H9 (cell line): ENCODE measurements at regions not wholly inside any gene's neighbourhood (a gene's known extent, or its start where the extent isn't known, plus 50 kb on each side); places are given as distances from the start of the nearest gene placed in this dataset.

ENCODE experiments used
- DNase-seq: peaks from one replicate; pipeline ENCODE4 v3.0.0-alpha.2; 2017
- H2AFZ ChIP-seq: one replicate; pipeline ENCODE4 v1.6.1; 2013; ENCODE audit warnings: mild to moderate bottlenecking, low read length, control low read depth, moderate library complexity
- H2AK5ac ChIP-seq: 2 replicates; pipeline ENCODE4 v1.6.1; 2013; ENCODE audit warnings: low read length, control low read depth, mixed read lengths; ENCODE audit not compliant: insufficient read length
- H2BK120ac ChIP-seq: one replicate; pipeline ENCODE4 v1.6.1; 2013; ENCODE audit warnings: low read depth, mild to moderate bottlenecking, low read length, control low read depth, inconsistent platforms; ENCODE audit not compliant: poor library complexity, severe bottlenecking
- H2BK12ac ChIP-seq: 2 replicates; pipeline ENCODE4 v1.6.1; 2013; ENCODE audit warnings: low read length, control low read depth, mixed read lengths, low read depth; ENCODE audit not compliant: insufficient read length
- H2BK15ac ChIP-seq: 2 replicates; pipeline ENCODE4 v1.6.1; 2013; ENCODE audit warnings: low read depth, low read length, control low read depth
- H2BK20ac ChIP-seq: one replicate; pipeline ENCODE4 v1.6.1; 2013; ENCODE audit warnings: low read depth, mild to moderate bottlenecking, low read length, control low read depth, inconsistent platforms; ENCODE audit not compliant: poor library complexity, severe bottlenecking
- H2BK5ac ChIP-seq: 2 replicates; pipeline ENCODE4 v1.6.1; 2013; ENCODE audit warnings: low read length, control low read depth, mixed read lengths; ENCODE audit not compliant: insufficient read length
- H3K14ac ChIP-seq: 2 replicates; pipeline ENCODE4 v1.6.1; 2013; ENCODE audit warnings: low read length, control low read depth; ENCODE audit not compliant: insufficient read depth
- H3K18ac ChIP-seq: 2 replicates; pipeline ENCODE4 v1.6.1; 2013; ENCODE audit warnings: low read depth, mild to moderate bottlenecking, mixed read lengths, low read length, control low read depth; ENCODE audit not compliant: insufficient read length
- H3K23ac ChIP-seq: 2 replicates; pipeline ENCODE4 v1.6.1; 2013; ENCODE audit warnings: low read length, control low read depth, mixed read lengths, low read depth; ENCODE audit not compliant: insufficient read length
- H3K23me2 ChIP-seq: 2 replicates; pipeline ENCODE4 v1.6.1; 2013; ENCODE audit warnings: low read depth, mild to moderate bottlenecking, mixed read lengths, low read length, control low read depth; ENCODE audit not compliant: insufficient read length, poor library complexity, severe bottlenecking
- H3K27ac ChIP-seq: 2 replicates; pipeline ENCODE4 v1.5.1; 2013; ENCODE audit warnings: low read length, control low read depth, mixed read lengths, low read depth; ENCODE audit not compliant: insufficient read length
- H3K27me3 ChIP-seq: 2 replicates; pipeline ENCODE4 v1.6.1; 2013; ENCODE audit warnings: low read length, control low read depth, inconsistent platforms; ENCODE audit not compliant: insufficient read depth
- H3K4ac ChIP-seq: 2 replicates; pipeline ENCODE4 v1.6.1; 2013; ENCODE audit warnings: low read depth, mild to moderate bottlenecking, control low read depth, inconsistent platforms, low read length, moderate library complexity
- H3K4me1 ChIP-seq: 2 replicates; pipeline ENCODE4 v1.6.1; 2013; ENCODE audit warnings: low read length, control low read depth, inconsistent platforms; ENCODE audit not compliant: insufficient read depth
- H3K4me2 ChIP-seq: 2 replicates; pipeline ENCODE4 v1.6.1; 2013; ENCODE audit warnings: low read length, control low read depth, mixed read lengths; ENCODE audit not compliant: insufficient read length, insufficient read depth
- H3K56ac ChIP-seq: 2 replicates; pipeline ENCODE4 v1.6.1; 2013; ENCODE audit warnings: low read depth, mild to moderate bottlenecking, mixed read lengths, low read length, control low read depth; ENCODE audit not compliant: insufficient read length
- H3K79me1 ChIP-seq: 2 replicates; pipeline ENCODE4 v1.6.1; 2013; ENCODE audit warnings: low read depth, mild to moderate bottlenecking, moderate library complexity, low read length, control low read depth, inconsistent platforms; ENCODE audit not compliant: insufficient read depth, poor library complexity, severe bottlenecking
- H3K79me2 ChIP-seq: 2 replicates; pipeline ENCODE4 v1.6.1; 2013; ENCODE audit warnings: low read length, control low read depth, inconsistent platforms; ENCODE audit not compliant: insufficient read depth
- H3K9ac ChIP-seq: 2 replicates; pipeline ENCODE4 v1.6.1; 2013; ENCODE audit warnings: low read length, control low read depth, mixed read lengths; ENCODE audit not compliant: insufficient read length; ENCODE audit errors: extremely low read depth
- H3K9me3 ChIP-seq: one replicate; pipeline ENCODE4 v1.6.1; 2013; ENCODE audit warnings: low read depth, low read length, inconsistent platforms; ENCODE audit not compliant: control insufficient read depth
- H3T11ph ChIP-seq: one replicate; pipeline ENCODE4 v1.6.1; 2013; ENCODE audit warnings: mild to moderate bottlenecking, low read length, control low read depth, inconsistent platforms
- H4K20me1 ChIP-seq: one replicate; pipeline ENCODE4 v1.6.1; 2013; ENCODE audit not compliant: control insufficient read depth, insufficient read length, insufficient read depth
- H4K5ac ChIP-seq: 2 replicates; pipeline ENCODE4 v1.6.1; 2013; ENCODE audit warnings: low read depth, mild to moderate bottlenecking, mixed read lengths, low read length, control low read depth; ENCODE audit not compliant: insufficient read length
- H4K8ac ChIP-seq: replicated peaks from 2 replicates; pipeline ENCODE4 v1.6.1; 2013; ENCODE audit warnings: low read length, control low read depth, mixed read lengths, low read depth; ENCODE audit not compliant: insufficient read length
- H4K91ac ChIP-seq: 2 replicates; pipeline ENCODE4 v1.6.1; 2013; ENCODE audit warnings: low read depth, mild to moderate bottlenecking, moderate library complexity, mixed read lengths, low read length, control low read depth; ENCODE audit not compliant: insufficient read length
- H3K27ac Mint-ChIP-seq, 3 experiments: 2 replicates in 2 of 3; 3 replicates in 1 of 3; pipeline ENCODE4 v1.8.0; 2020 to 2021; ENCODE audit warnings: mixed read lengths in 3 of 3, mild to moderate bottlenecking in 1 of 3, moderate library complexity in 1 of 3
- H3K27me3 Mint-ChIP-seq: 2 replicates; pipeline ENCODE4 v1.8.0; 2021; ENCODE audit warnings: low read depth, mild to moderate bottlenecking, moderate library complexity, mixed read lengths
- H3K36me3 Mint-ChIP-seq, 3 experiments: 2 replicates in 2 of 3; 3 replicates in 1 of 3; pipeline ENCODE4 v1.8.0; 2020 to 2021; ENCODE audit warnings: low read depth in 3 of 3, mixed read lengths in 3 of 3; ENCODE audit not compliant: insufficient read depth in 1 of 3
- H3K4me1 Mint-ChIP-seq, 2 experiments: 2 replicates each; pipeline ENCODE4 v1.8.0; 2020; ENCODE audit warnings: mixed read lengths in 2 of 2
- H3K4me3 Mint-ChIP-seq, 2 experiments: 2 replicates in 1 of 2; 3 replicates in 1 of 2; pipeline ENCODE4 v1.8.0; 2020 to 2021; ENCODE audit warnings: mild to moderate bottlenecking in 2 of 2, mixed read lengths in 2 of 2, moderate library complexity in 1 of 2
- H3K9me3 Mint-ChIP-seq, 2 experiments: 2 replicates in 1 of 2; 3 replicates in 1 of 2; pipeline ENCODE4 v1.8.0; 2020; ENCODE audit warnings: mild to moderate bottlenecking in 2 of 2, mixed read lengths in 2 of 2, moderate library complexity in 1 of 2
- WGBS: extraction: QIAGEN DNeasy Blood & Tissue Kit; methylation state at CpG from one replicate; pipeline ENCODE4 v1.1.7; 2013; ENCODE audit warnings: missing lambda C conversion rate, low lambda C conversion rate, mixed read lengths; ENCODE audit not compliant: insufficient read length; ENCODE audit errors: extremely low coverage; 5-methylcytosine and 5-hydroxymethylcytosine counted together
- TF ChIP-seq, protein P1 (sequence below): fragments of 200-600 bp; sonication (generic); conservative IDR thresholded peaks from 3 replicates; pipeline ENCODE4 v1.8.0; 2021; ENCODE audit warnings: antibody characterized with exemption, mild to moderate bottlenecking

DNA sequence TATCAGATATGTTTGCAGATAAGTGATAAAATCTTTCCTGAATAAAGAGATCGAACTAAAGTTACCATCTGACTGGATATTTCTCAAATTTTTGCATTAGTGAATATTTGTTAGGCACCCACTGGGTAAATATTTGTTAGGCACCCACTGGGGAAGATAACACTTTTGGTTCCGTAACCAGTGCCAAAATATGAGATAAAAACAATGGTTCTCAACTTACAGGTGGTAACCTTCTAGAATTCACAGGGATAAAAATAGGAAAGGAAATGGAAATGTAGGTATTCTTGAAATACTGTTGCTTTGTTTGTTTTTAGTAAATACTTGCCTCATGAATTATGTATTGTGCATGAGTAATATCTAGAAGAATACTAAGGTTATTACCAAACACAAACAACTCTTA is 245.0 kb upstream of the KHDRBS2 start:
- Mint-ChIP-seq H3K9me3 (peaks cover 9 to 16% of the 10 kb centered on the region in 2 experiments), H3K27me3 (peaks cover 2% of the 10 kb centered on the region; the same call in 1 of the 2 replicates), H3K4me3 (no peak overlapping the region), H3K36me3 (peaks cover 0 to 5% (median 5%) of the 10 kb centered on the region in 3 experiments; a peak in 4 of 7 replicates), H3K27ac (no peak overlapping the region), H3K4me1 (no peaks in the 10 kb centered on the region)
- H3K23ac ChIP-seq, result no peak overlapping the region
- H2BK15ac ChIP-seq, result no peak overlapping the region
- no peaks in the 10 kb centered on the region for H3K27me3 ChIP-seq
- WGBS, result no CpG with 5 or more reads among the region's 2 CpGs
- no peak overlapping the region for H2AK5ac ChIP-seq
- no peaks in the 10 kb centered on the region for H3K4me1 ChIP-seq
- TF ChIP-seq, protein P1, sequence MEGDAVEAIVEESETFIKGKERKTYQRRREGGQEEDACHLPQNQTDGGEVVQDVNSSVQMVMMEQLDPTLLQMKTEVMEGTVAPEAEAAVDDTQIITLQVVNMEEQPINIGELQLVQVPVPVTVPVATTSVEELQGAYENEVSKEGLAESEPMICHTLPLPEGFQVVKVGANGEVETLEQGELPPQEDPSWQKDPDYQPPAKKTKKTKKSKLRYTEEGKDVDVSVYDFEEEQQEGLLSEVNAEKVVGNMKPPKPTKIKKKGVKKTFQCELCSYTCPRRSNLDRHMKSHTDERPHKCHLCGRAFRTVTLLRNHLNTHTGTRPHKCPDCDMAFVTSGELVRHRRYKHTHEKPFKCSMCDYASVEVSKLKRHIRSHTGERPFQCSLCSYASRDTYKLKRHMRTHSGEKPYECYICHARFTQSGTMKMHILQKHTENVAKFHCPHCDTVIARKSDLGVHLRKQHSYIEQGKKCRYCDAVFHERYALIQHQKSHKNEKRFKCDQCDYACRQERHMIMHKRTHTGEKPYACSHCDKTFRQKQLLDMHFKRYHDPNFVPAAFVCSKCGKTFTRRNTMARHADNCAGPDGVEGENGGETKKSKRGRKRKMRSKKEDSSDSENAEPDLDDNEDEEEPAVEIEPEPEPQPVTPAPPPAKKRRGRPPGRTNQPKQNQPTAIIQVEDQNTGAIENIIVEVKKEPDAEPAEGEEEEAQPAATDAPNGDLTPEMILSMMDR, result no peak
- H2BK5ac ChIP-seq, result no peak overlapping the region
- no peak overlapping the region for H4K91ac ChIP-seq
- no peak for DNase-seq
- H2BK20ac ChIP-seq, result no peak overlapping the region
- no peak overlapping the region for H3K27ac ChIP-seq
- H3K18ac ChIP-seq, result no peak overlapping the region
- H3K9me3 ChIP-seq, result no peaks in the 10 kb centered on the region
- no peak overlapping the region for H2BK12ac ChIP-seq
- H3K14ac ChIP-seq, result no peak overlapping the region
- H3K4me2 ChIP-seq, result no peak overlapping the region
- no peak overlapping the region for H3T11ph ChIP-seq
- no peaks in the 10 kb centered on the region for H3K23me2 ChIP-seq
- H3K9ac ChIP-seq, result no peak overlapping the region
- H3K79me1 ChIP-seq, result no peaks in the 10 kb centered on the region
- no peak overlapping the region for H2BK120ac ChIP-seq
- no peak overlapping the region for H3K56ac ChIP-seq
- H4K20me1 ChIP-seq, result no peaks in the 10 kb centered on the region
- no peak overlapping the region for H4K8ac ChIP-seq
- no peak overlapping the region for H4K5ac ChIP-seq
- H3K4ac ChIP-seq, result no peak overlapping the region
- H2AFZ ChIP-seq, result no peak overlapping the region
- H3K79me2 ChIP-seq, result no peaks in the 10 kb centered on the region
